Endothelial cell of umbilical vein (primary cell): ENCODE measurements at regions not wholly inside any gene's neighbourhood (a gene's known extent, or its start where the extent isn't known, plus 50 kb on each side); places are given as distances from the start of the nearest gene placed in this dataset.

Experiments used
- BruUV-seq: library from RNA; stranded (reverse); fragments of 400-500 nt; replicated peaks from 2 replicates; lab custom pipeline; 2021; lab: Mats Ljungman, UMichigan
- CTCF ChIA-PET: fragments of 300-600, 350-600 bp; sonication (Branson Sonifier 250); formaldehyde crosslinking; loops from one replicate; lab custom pipeline; 2021; ENCODE audit warnings: antibody characterized with exemption, inconsistent platforms; lab: Charles Lee
- POLR2A ChIA-PET: fragments of 300-600, 350-600 bp; sonication (Branson Sonifier 250); formaldehyde crosslinking; loops from one replicate; lab custom pipeline; 2021; ENCODE audit warnings: antibody characterized with exemption, inconsistent platforms; lab: Charles Lee
- DNase-seq: peaks from one replicate; pipeline ENCODE4 v3.0.0-alpha.2; 2011; ENCODE audit warnings: low read depth, low spot score
- FAIRE-seq: peaks from 2 replicates; lab custom pipeline; 2011; peaks lifted over from hg19 to GRCh38; lab: Jason Lieb, UNC
- H2AFZ ChIP-seq: 2 replicates; pipeline ENCODE4 v1.6.0; 2012; ENCODE audit warnings: low read depth, low read length, control low read depth, inconsistent platforms
- H3K27ac ChIP-seq: 2 replicates; pipeline ENCODE4 v1.5.1; 2011; ENCODE audit warnings: low read depth, mild to moderate bottlenecking, control low read depth, low read length, moderate library complexity; ENCODE audit not compliant: insufficient read depth
- H3K27me3 ChIP-seq, 2 experiments: 2 replicates each; pipeline versions ENCODE4 v1.6.0 to v1.6.1; 2011; ENCODE audit warnings: low read length in 2 of 2, mixed read lengths in 1 of 2; ENCODE audit not compliant: control insufficient read depth in 2 of 2, insufficient read depth in 2 of 2
- H3K36me3 ChIP-seq, 2 experiments: 2 replicates in 1 of 2; 3 replicates in 1 of 2; pipeline ENCODE4 v1.5.1; 2011; ENCODE audit warnings: low read length in 2 of 2, mild to moderate bottlenecking in 1 of 2, moderate library complexity in 1 of 2; ENCODE audit not compliant: control insufficient read depth in 2 of 2, insufficient read depth in 2 of 2; ENCODE audit errors: extremely low read depth in 1 of 2
- H3K4me1 ChIP-seq: 3 replicates; pipeline ENCODE4 v1.5.1; 2011; ENCODE audit warnings: mild to moderate bottlenecking, low read length; ENCODE audit not compliant: control insufficient read depth, insufficient read depth; ENCODE audit errors: extremely low read depth
- H3K4me2 ChIP-seq: 2 replicates; pipeline ENCODE4 v1.6.1; 2011; ENCODE audit warnings: low read length, control low read depth, mixed read lengths; ENCODE audit not compliant: insufficient read depth
- H3K4me3 ChIP-seq, 3 experiments: fragments of 200-600 bp in 1 of 3; sonication (generic), shearing (Covaris generic) in 1 of 3; replicated peaks in 1 of 3; 2 replicates each; pipeline ENCODE4 v1.5.1; 2011 to 2016; ENCODE audit warnings: control low read depth in 3 of 3, low read length in 3 of 3, mild to moderate bottlenecking in 2 of 3, inconsistent platforms in 1 of 3, low read depth in 1 of 3, moderate library complexity in 1 of 3; ENCODE audit not compliant: insufficient read depth in 1 of 3
- H3K79me2 ChIP-seq: 2 replicates; pipeline ENCODE4 v1.6.0; 2012; ENCODE audit warnings: low read length, inconsistent platforms; ENCODE audit not compliant: control insufficient read depth, insufficient read depth
- H3K9ac ChIP-seq: replicated peaks from 2 replicates; pipeline ENCODE3; 2011; ENCODE audit warnings: low read length, control low read depth; ENCODE audit not compliant: insufficient read depth; ENCODE audit errors: extremely low read depth
- H3K9me1 ChIP-seq: replicated peaks from 3 replicates; pipeline ENCODE4 v1.6.0; 2011; ENCODE audit warnings: mild to moderate bottlenecking, low read length; ENCODE audit not compliant: control insufficient read depth, insufficient read depth; ENCODE audit errors: extremely low read depth
- H3K9me3 ChIP-seq: replicated peaks from 2 replicates; pipeline ENCODE4 v1.5.1; 2012; ENCODE audit warnings: low read length, inconsistent platforms; ENCODE audit not compliant: control insufficient read depth, insufficient read depth
- H4K20me1 ChIP-seq: replicated peaks from 2 replicates; pipeline ENCODE3; 2011; ENCODE audit warnings: mild to moderate bottlenecking, low read length; ENCODE audit not compliant: control insufficient read depth, insufficient read depth; ENCODE audit errors: extremely low read depth
- CTCF ChIP-seq, 2 donors: IDR thresholded peaks; 1 replicate in 1 of 2; 2 replicates in 1 of 2; pipeline ENCODE4 v1.5.1; 2011; ENCODE audit warnings: low read length in 2 of 2, mild to moderate bottlenecking in 2 of 2, moderate library complexity in 2 of 2, control low read depth in 1 of 2, inconsistent platforms in 1 of 2, low read depth in 1 of 2; ENCODE audit not compliant: insufficient read depth in 1 of 2; ENCODE audit errors: extremely low read depth in 1 of 2
- EZH2 ChIP-seq: IDR thresholded peaks from 2 replicates; pipeline ENCODE4 v1.6.1; 2012; ENCODE audit warnings: borderline replicate concordance, low read depth, mild to moderate bottlenecking, moderate library complexity, low read length, inconsistent platforms; ENCODE audit not compliant: severe bottlenecking
- FOS ChIP-seq: IDR thresholded peaks from 2 replicates; pipeline ENCODE4 v1.6.1; 2011; ENCODE audit warnings: mild to moderate bottlenecking, low read length, moderate library complexity, borderline replicate concordance; ENCODE audit not compliant: insufficient read depth
- GATA2 ChIP-seq: IDR thresholded peaks from 2 replicates; pipeline ENCODE4 v1.7.0; 2011; ENCODE audit warnings: low read depth, mild to moderate bottlenecking, moderate library complexity, mixed read lengths, low read length; ENCODE audit not compliant: insufficient read length, insufficient read depth
- JUN ChIP-seq: IDR thresholded peaks from 2 replicates; pipeline ENCODE4 v1.6.1; 2011; ENCODE audit warnings: borderline replicate concordance, low read depth; ENCODE audit not compliant: insufficient read length, insufficient read depth
- MAX ChIP-seq: IDR thresholded peaks from 2 replicates; pipeline ENCODE4 v1.6.1; 2011; ENCODE audit not compliant: insufficient read depth, insufficient read length
- MYC ChIP-seq: IDR thresholded peaks from one replicate; pipeline ENCODE4 v1.6.1; 2011; ENCODE audit warnings: mild to moderate bottlenecking, low read depth, low read length
- POLR2A ChIP-seq: IDR thresholded peaks from 2 replicates; pipeline ENCODE4 v1.6.1; 2012; ENCODE audit warnings: low read depth, mild to moderate bottlenecking, control low read depth, low read length
- POLR2AphosphoS5 ChIP-seq: IDR thresholded peaks from 2 replicates; pipeline ENCODE4 v1.6.1; 2012; ENCODE audit warnings: low read depth, mild to moderate bottlenecking, control low read depth, low read length, moderate library complexity; ENCODE audit not compliant: insufficient read depth
- dilution Hi-C: fragments of 300-500 bp; cut with MboI; formaldehyde crosslinking; loops from one replicate; pipeline ENCODE4 v1.15.0; 2019; ENCODE audit warnings: low sequenced_read_pairs; ENCODE audit not compliant: extremely low pct_ligation_motif_present
- intact Hi-C: fragments of 100-400 bp; cut with micrococcal nuclease; formaldehyde crosslinking; loops from one replicate; pipeline ENCODE4 v1.10.0; 2022

GRCh38 chr2:82954868-82955267 is 1504.2 kb downstream of the SUCLG1 start:
- BruUV-seq, result no TSS peak
- DNase-seq, result no peak
- dilution Hi-C loops, result no loop called here
- intact Hi-C loops, result no loop called here
- H3K4me1 ChIP-seq, result no peaks in the 10 kb centered on the region
- H2AFZ ChIP-seq, result no peak overlapping the region
- no peak for FAIRE-seq
- no peak overlapping the region for H3K4me3 ChIP-seq
- H3K9me3 ChIP-seq, result no peaks in the 10 kb centered on the region
- H3K4me2 ChIP-seq, result no peak overlapping the region
- H4K20me1 ChIP-seq, result no peaks in the 10 kb centered on the region
- H3K36me3 ChIP-seq, result no peaks in the 10 kb centered on the region
- H3K9me1 ChIP-seq, result no peaks in the 10 kb centered on the region
- ChIA-PET CTCF (interaction anchor here (0.8 to 1.7 kb wide), 2 partner anchors 20 to 241 kb away, joined by 3 to 5 read pairs; no protein-coding TSS in a partner anchor), POLR2A (no interaction called here)
- TF ChIP-seq GATA2 (no peak), MYC (no peak), CTCF (IDR thresholded peaks at IDR 0.05; ENCODE audit: extremely low read depth in 1 of 2, insufficient read depth in 1 of 2, low read depth in 1 of 2, low read length in 2 of 2) (no peak), JUN (no peak), EZH2 (no peak), FOS (no peak), MAX (no peak), POLR2AphosphoS5 (no peak), POLR2A (no peak)
- H3K79me2 ChIP-seq, result no peaks in the 10 kb centered on the region
- H3K27me3 ChIP-seq, result no peaks in the 10 kb centered on the region
- no peak overlapping the region for H3K9ac ChIP-seq
- no peak overlapping the region for H3K27ac ChIP-seq
